ENCODE measurements at regions not wholly inside any gene's neighbourhood (a gene's known extent, or its start where the extent isn't known, plus 50 kb on each side); places are given as distances from the start of the nearest gene placed in this dataset.

DNA sequence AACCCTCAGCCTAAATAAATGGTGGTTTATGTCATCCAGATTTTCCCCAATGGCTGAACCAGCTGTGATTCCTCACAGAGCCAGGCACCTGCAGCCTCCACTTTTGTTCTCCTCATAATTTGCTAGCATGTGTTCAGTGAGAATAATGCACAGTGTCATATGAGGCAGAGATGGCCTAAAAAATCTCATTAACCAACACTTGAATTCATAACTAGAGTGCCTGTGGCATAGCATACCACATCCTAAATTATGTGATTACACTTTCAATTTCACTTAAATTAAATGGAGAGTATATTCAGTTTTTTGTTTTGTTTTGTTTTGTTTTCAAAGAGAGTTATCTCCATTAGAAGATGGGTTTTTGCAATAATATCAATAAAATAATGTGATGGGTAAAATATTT is 488.0 kb downstream of the CBLN2 start:
- Histone ChIP-seq H3K9me3 (no peaks in the 10 kb centered on the region), H3K36me3 (replicated peaks in 1 of 2; ENCODE audit: insufficient read depth in 1 of 2, low read depth in 2 of 2) (no peaks in the 10 kb centered on the region), H3K27me3 (no peaks in the 10 kb centered on the region), H3K27ac (no peak overlapping the region), H3K4me1 (no peaks in the 10 kb centered on the region), H3K4me3 (no peak overlapping the region)
- ATAC-seq, result no peak
- no peak for DNase-seq
- intact Hi-C loops (cut with DNase I), result no loop called here
- no peak for TF ChIP-seq POLR2A (IDR thresholded peaks at IDR 0.05)
- TF ChIP-seq, protein P1, sequence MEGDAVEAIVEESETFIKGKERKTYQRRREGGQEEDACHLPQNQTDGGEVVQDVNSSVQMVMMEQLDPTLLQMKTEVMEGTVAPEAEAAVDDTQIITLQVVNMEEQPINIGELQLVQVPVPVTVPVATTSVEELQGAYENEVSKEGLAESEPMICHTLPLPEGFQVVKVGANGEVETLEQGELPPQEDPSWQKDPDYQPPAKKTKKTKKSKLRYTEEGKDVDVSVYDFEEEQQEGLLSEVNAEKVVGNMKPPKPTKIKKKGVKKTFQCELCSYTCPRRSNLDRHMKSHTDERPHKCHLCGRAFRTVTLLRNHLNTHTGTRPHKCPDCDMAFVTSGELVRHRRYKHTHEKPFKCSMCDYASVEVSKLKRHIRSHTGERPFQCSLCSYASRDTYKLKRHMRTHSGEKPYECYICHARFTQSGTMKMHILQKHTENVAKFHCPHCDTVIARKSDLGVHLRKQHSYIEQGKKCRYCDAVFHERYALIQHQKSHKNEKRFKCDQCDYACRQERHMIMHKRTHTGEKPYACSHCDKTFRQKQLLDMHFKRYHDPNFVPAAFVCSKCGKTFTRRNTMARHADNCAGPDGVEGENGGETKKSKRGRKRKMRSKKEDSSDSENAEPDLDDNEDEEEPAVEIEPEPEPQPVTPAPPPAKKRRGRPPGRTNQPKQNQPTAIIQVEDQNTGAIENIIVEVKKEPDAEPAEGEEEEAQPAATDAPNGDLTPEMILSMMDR (IDR thresholded peaks at IDR 0.05), result no peak

- DNase-seq, result no peak
- Histone ChIP-seq H3K36me3 (replicated peaks in 1 of 2; ENCODE audit: insufficient read depth in 1 of 2, low read depth in 2 of 2) (no peaks in the 10 kb centered on the region), H3K27me3 (no peaks in the 10 kb centered on the region), H3K4me3 (no peak overlapping the region), H3K27ac (no peak overlapping the region), H3K4me1 (no peaks in the 10 kb centered on the region), H3K9me3 (no peaks in the 10 kb centered on the region)
- ATAC-seq, result no peak
- intact Hi-C loops (cut with DNase I), result no loop called here
- 40 to 46% methylated on average over 7 of the region's 7 CpGs for WGBS, 2 donors
- TF ChIP-seq, protein P1 (IDR thresholded peaks at IDR 0.05), result no peak
- TF ChIP-seq POLR2A (IDR thresholded peaks at IDR 0.05), result no peak
Measured at GRCh38 chr18:72041313-72042032, 502.7 kb downstream of the CBLN2 start.

- Histone ChIP-seq H3K27ac (no peak overlapping the region), H3K4me1 (no peaks in the 10 kb centered on the region), H3K36me3 (replicated peaks in 1 of 2; ENCODE audit: insufficient read depth in 1 of 2, low read depth in 2 of 2) (no peaks in the 10 kb centered on the region), H3K4me3 (no peak overlapping the region), H3K9me3 (no peaks in the 10 kb centered on the region), H3K27me3 (no peaks in the 10 kb centered on the region)
- intact Hi-C loops (cut with DNase I), result no loop called here
- no peak for DNase-seq
- no peak for ATAC-seq
- 40 to 53% methylated on average over 4 of the region's 4 CpGs for WGBS, 2 donors
- no peak for TF ChIP-seq POLR2A (IDR thresholded peaks at IDR 0.05)
- TF ChIP-seq, protein P1 (IDR thresholded peaks at IDR 0.05), result no peak
Measured at GRCh38 chr18:72013427-72013850, 530.7 kb downstream of the CBLN2 start.

GRCh38 chr18:71998547-71999097 is 545.5 kb downstream of the CBLN2 start:
- Histone ChIP-seq H3K27ac (no peak overlapping the region), H3K9me3 (no peaks in the 10 kb centered on the region), H3K4me3 (no peak overlapping the region), H3K27me3 (no peaks in the 10 kb centered on the region), H3K4me1 (no peaks in the 10 kb centered on the region), H3K36me3 (replicated peaks in 1 of 2; ENCODE audit: insufficient read depth in 1 of 2, low read depth in 2 of 2) (no peaks in the 10 kb centered on the region)
- intact Hi-C loops (cut with DNase I), result no loop called here
- 14 to 15% methylated on average over 4 of the region's 4 CpGs for WGBS, 2 donors
- DNase-seq (no peak), ATAC-seq (no peak)
- no peak for TF ChIP-seq POLR2A (IDR thresholded peaks at IDR 0.05)
- TF ChIP-seq, protein P1 (IDR thresholded peaks at IDR 0.05), result no peak
